Chondrocyte (in vitro differentiated cells): ENCODE measurements at regions not wholly inside any gene's neighbourhood (a gene's known extent, or its start where the extent isn't known, plus 50 kb on each side); places are given as distances from the start of the nearest gene placed in this dataset.

ENCODE experiments used
- DNase-seq: peaks from one replicate; pipeline ENCODE4 v3.0.0; 2021; ENCODE audit warnings: mixed read lengths, low spot score
- H3K27ac Mint-ChIP-seq: one replicate; pipeline ENCODE4 v1.8.0; 2021; ENCODE audit warnings: mild to moderate bottlenecking, moderate library complexity, mixed read lengths; ENCODE audit not compliant: unreplicated experiment
- H3K27me3 Mint-ChIP-seq: 2 replicates; pipeline ENCODE4 v1.8.0; 2021; ENCODE audit warnings: low read depth, mixed read lengths
- H3K36me3 Mint-ChIP-seq: 2 replicates; pipeline ENCODE4 v1.8.0; 2021; ENCODE audit warnings: low read depth, mixed read lengths
- H3K4me1 Mint-ChIP-seq: 2 replicates; pipeline ENCODE4 v1.8.0; 2021; ENCODE audit warnings: low read depth, mild to moderate bottlenecking, mixed read lengths
- H3K4me3 Mint-ChIP-seq: one replicate; pipeline ENCODE4 v1.8.0; 2021; ENCODE audit warnings: mild to moderate bottlenecking, moderate library complexity, mixed read lengths; ENCODE audit not compliant: unreplicated experiment
- H3K9me3 Mint-ChIP-seq: 2 replicates; pipeline ENCODE4 v1.8.0; 2021; ENCODE audit warnings: low read depth, mixed read lengths
- TF ChIP-seq, protein P1 (sequence below): fragments of 200-600 bp; sonication (generic); IDR thresholded peaks from 2 replicates; pipeline ENCODE4 v1.5.0; 2021; ENCODE audit warnings: antibody characterized with exemption, mild to moderate bottlenecking, moderate library complexity

DNA sequence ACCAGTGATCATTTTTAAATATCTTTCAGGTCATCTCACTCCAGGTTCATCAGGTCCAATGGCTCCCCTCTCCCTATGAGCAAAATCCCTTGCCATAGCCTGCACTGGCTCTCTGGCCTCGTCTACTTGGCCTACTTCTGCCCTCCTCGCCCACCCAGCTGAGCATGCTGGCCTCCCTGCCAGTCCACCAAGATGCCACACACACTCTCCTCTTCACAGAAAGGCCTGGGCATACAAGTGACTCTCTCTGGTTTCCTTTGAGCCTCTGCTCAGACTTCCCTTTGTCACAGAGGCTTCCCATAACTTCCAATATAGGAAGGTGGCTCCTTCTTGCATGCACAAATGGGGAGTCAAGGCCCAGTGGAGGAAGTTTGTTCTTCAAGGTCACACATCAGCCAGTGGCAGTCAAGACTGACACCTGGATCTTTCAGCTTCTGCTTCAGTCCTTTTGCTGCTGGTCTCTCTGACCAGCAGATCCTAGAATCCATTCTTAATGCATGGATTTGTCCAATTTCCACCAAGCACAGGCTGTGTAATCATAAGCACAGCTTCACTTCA, 223.2 kb upstream of the HES1 start:
- Mint-ChIP-seq H3K4me3 (no peak overlapping the region), H3K36me3 (peaks cover 3% of the 10 kb centered on the region), H3K27ac (no peak overlapping the region), H3K27me3 (peaks cover 68% of the 10 kb centered on the region), H3K9me3 (peaks cover 8% of the 10 kb centered on the region), H3K4me1 (no peaks in the 10 kb centered on the region)
- TF ChIP-seq, protein P1, sequence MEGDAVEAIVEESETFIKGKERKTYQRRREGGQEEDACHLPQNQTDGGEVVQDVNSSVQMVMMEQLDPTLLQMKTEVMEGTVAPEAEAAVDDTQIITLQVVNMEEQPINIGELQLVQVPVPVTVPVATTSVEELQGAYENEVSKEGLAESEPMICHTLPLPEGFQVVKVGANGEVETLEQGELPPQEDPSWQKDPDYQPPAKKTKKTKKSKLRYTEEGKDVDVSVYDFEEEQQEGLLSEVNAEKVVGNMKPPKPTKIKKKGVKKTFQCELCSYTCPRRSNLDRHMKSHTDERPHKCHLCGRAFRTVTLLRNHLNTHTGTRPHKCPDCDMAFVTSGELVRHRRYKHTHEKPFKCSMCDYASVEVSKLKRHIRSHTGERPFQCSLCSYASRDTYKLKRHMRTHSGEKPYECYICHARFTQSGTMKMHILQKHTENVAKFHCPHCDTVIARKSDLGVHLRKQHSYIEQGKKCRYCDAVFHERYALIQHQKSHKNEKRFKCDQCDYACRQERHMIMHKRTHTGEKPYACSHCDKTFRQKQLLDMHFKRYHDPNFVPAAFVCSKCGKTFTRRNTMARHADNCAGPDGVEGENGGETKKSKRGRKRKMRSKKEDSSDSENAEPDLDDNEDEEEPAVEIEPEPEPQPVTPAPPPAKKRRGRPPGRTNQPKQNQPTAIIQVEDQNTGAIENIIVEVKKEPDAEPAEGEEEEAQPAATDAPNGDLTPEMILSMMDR, result no peak
- no peak for DNase-seq

DNA sequence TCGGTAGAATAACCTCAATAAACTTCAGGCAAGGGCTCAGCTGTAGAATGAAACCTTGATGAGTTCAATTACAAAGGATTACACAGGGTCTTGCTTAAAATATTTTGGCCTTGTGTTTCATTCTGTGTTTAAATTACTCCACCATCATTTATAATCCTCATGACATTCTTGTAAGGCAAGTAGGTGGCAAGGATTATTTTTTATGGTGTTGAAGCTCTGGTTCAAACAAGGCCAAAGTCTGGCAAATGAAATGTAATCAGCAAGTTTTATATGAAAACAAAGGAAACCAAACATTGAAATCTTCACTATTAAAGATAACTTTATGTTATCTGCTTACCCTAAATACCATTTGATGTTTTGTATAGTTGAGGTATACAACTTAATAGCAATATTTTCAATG, 221.3 kb upstream of the HES1 start:
- no peak overlapping the region for H3K27ac Mint-ChIP-seq
- H3K4me1 Mint-ChIP-seq, result no peaks in the 10 kb centered on the region
- H3K9me3 Mint-ChIP-seq, result no peaks in the 10 kb centered on the region
- H3K27me3 Mint-ChIP-seq, result peaks cover 73% of the 10 kb centered on the region
- H3K4me3 Mint-ChIP-seq, result no peak overlapping the region
- TF ChIP-seq, protein P1, result no peak
- H3K36me3 Mint-ChIP-seq, result no peaks in the 10 kb centered on the region
- no peak for DNase-seq

DNA sequence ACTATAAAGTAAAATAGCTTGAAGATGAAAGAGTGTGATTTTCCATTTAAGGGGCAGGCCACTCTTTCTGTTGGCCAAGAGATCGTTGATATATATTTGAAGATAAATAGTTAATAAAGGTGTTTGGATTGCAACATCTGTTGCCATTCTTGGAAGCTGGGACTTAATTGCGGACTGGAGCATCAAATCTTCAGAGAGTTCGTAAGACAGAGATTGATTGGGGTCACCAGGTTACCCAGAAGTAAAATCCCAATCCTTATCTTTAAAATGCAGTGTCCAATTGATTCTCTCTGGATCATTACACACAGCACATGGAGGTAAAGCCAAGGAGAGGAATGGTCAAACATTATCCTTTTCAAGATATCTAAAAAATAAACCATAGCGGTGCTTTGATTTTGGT, 220.8 kb upstream of the HES1 start:
- no peaks in the 10 kb centered on the region for H3K4me1 Mint-ChIP-seq
- peaks cover 69% of the 10 kb centered on the region for H3K27me3 Mint-ChIP-seq
- H3K36me3 Mint-ChIP-seq, result no peaks in the 10 kb centered on the region
- H3K9me3 Mint-ChIP-seq, result no peaks in the 10 kb centered on the region
- TF ChIP-seq, protein P1, result no peak
- no peak overlapping the region for H3K27ac Mint-ChIP-seq
- H3K4me3 Mint-ChIP-seq, result no peak overlapping the region
- DNase-seq, result no peak

DNA sequence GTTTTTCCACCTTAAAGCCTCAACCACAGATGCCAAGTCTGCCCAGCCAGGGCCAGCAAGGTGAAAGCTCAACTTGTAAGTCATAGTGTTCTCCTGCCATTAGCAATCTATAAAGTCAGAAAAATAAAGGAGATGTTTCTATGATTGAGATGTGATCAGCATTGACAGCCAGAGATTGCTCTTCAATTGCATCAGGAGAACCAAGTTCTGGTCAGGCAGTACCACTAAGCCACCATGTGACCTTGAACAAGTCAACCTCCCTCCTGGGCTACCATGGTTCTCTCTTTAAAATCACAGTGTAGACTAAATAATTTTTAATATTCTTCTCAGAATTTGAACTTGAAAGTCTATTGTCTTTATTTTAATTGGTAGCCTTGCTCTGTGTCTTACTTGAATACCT, 220.3 kb upstream of the HES1 start:
- Mint-ChIP-seq H3K9me3 (no peaks in the 10 kb centered on the region), H3K4me1 (no peaks in the 10 kb centered on the region), H3K27ac (no peak overlapping the region), H3K4me3 (no peak overlapping the region), H3K27me3 (peaks cover 64% of the 10 kb centered on the region), H3K36me3 (no peaks in the 10 kb centered on the region)
- TF ChIP-seq, protein P1, result no peak
- DNase-seq, result no peak

DNA sequence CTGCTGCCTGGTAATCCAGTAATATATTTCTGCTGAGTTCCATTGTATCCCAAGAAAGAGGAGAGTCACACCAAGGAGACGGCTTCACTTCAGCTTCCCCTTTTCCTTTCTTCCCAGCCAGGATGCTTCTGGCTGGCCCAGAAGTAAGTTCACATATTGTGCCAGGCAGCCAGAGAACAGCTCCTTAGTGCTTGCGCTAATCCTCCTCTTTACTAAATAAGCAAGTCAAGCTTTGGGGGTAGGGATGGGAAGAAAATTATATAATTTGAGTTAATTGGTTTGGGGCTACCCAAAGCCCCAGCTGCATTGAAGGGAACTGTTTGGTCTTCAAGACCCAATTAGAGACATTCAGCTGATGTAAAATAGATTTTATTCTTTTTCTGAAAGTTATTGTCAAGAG, 218.8 kb upstream of the HES1 start:
- Mint-ChIP-seq H3K4me3 (no peak overlapping the region), H3K9me3 (peaks cover under 1% of the 10 kb centered on the region), H3K27ac (no peak overlapping the region), H3K4me1 (no peaks in the 10 kb centered on the region), H3K27me3 (peaks cover 55% of the 10 kb centered on the region), H3K36me3 (peaks cover 2% of the 10 kb centered on the region)
- no peak for DNase-seq
- TF ChIP-seq, protein P1, result no peak
